ENCODE measurements at regions not wholly inside any gene's neighbourhood (a gene's known extent, or its start where the extent isn't known, plus 50 kb on each side); places are given as distances from the start of the nearest gene placed in this dataset.

GRCh38 chr1:82441402-82441801, 640.7 kb downstream of the ADGRL2 start:
- TF ChIP-seq CTCF (conservative IDR thresholded peaks at IDR 0.05; ENCODE audit: low read depth, low read length), result no peak
- no peak for TF ChIP-seq EZH2 (IDR thresholded peaks at IDR 0.05; ENCODE audit: borderline replicate concordance, low read depth, low read length, poor library complexity, severe bottlenecking)
- CTCF ChIA-PET, result no interaction called here
- H3K36me3 ChIP-seq (ENCODE audit: insufficient read depth, low read length, poor library complexity, severe bottlenecking), result no peaks in the 10 kb centered on the region
- no peaks in the 10 kb centered on the region for H3K27me3 ChIP-seq (replicated peaks; ENCODE audit: insufficient read depth, low read depth, low read length, poor library complexity)
- H3K27ac ChIP-seq (ENCODE audit: low read depth, low read length, poor library complexity, severe bottlenecking), result no peak overlapping the region
- H3K9me3 ChIP-seq (ENCODE audit: low read depth, low read length, poor library complexity, severe bottlenecking), result no peaks in the 10 kb centered on the region
- POLR2A ChIA-PET (ENCODE audit: low non-redundant PET), result no interaction called here
- no peak overlapping the region for H3K4me3 ChIP-seq (ENCODE audit: low read depth, low read length, poor library complexity, severe bottlenecking)
- intact Hi-C loops (cut with micrococcal nuclease; ENCODE audit: unreplicated experiment), result no loop called here
- DNase-seq (ENCODE audit: low spot score), result no peak
- no TSS peak for BruUV-seq (replicated peaks)
- H3K4me1 ChIP-seq (ENCODE audit: insufficient read depth, low read length, poor library complexity, severe bottlenecking), result no peaks in the 10 kb centered on the region

GRCh38 chr1:82423174-82423815, 622.6 kb downstream of the ADGRL2 start:
- intact Hi-C loops (cut with micrococcal nuclease; ENCODE audit: unreplicated experiment), result no loop called here

GRCh38 chr1:82421782-82422181, 621.0 kb downstream of the ADGRL2 start:
- ChIA-PET POLR2A (ENCODE audit: low non-redundant PET) (no interaction called here), CTCF (no interaction called here)
- no peak overlapping the region for H3K27ac ChIP-seq (ENCODE audit: low read depth, low read length, poor library complexity, severe bottlenecking)

More at GRCh38 chr1:82423174-82423815, 622.6 kb downstream of the ADGRL2 start:
- BruUV-seq (replicated peaks), result no TSS peak
- no peaks in the 10 kb centered on the region for H3K36me3 ChIP-seq (ENCODE audit: insufficient read depth, low read length, poor library complexity, severe bottlenecking)
- no peak for TF ChIP-seq CTCF (conservative IDR thresholded peaks at IDR 0.05; ENCODE audit: low read depth, low read length)
- no peak for TF ChIP-seq EZH2 (IDR thresholded peaks at IDR 0.05; ENCODE audit: borderline replicate concordance, low read depth, low read length, poor library complexity, severe bottlenecking)
- H3K4me3 ChIP-seq (ENCODE audit: low read depth, low read length, poor library complexity, severe bottlenecking), result no peak overlapping the region
- no peaks in the 10 kb centered on the region for H3K4me1 ChIP-seq (ENCODE audit: insufficient read depth, low read length, poor library complexity, severe bottlenecking)
- H3K27me3 ChIP-seq (replicated peaks; ENCODE audit: insufficient read depth, low read depth, low read length, poor library complexity), result no peaks in the 10 kb centered on the region
- no peaks in the 10 kb centered on the region for H3K9me3 ChIP-seq (ENCODE audit: low read depth, low read length, poor library complexity, severe bottlenecking)
- DNase-seq (ENCODE audit: low spot score), result no peak
- no peak overlapping the region for H3K27ac ChIP-seq (ENCODE audit: low read depth, low read length, poor library complexity, severe bottlenecking)
- CTCF ChIA-PET, result no interaction called here
- POLR2A ChIA-PET (ENCODE audit: low non-redundant PET), result no interaction called here

More at GRCh38 chr1:82421782-82422181, 621.0 kb downstream of the ADGRL2 start:
- intact Hi-C loops (cut with micrococcal nuclease; ENCODE audit: unreplicated experiment), result no loop called here
- Histone ChIP-seq H3K36me3 (ENCODE audit: insufficient read depth, low read length, poor library complexity, severe bottlenecking) (no peaks in the 10 kb centered on the region), H3K9me3 (ENCODE audit: low read depth, low read length, poor library complexity, severe bottlenecking) (no peaks in the 10 kb centered on the region), H3K4me3 (ENCODE audit: low read depth, low read length, poor library complexity, severe bottlenecking) (no peak overlapping the region), H3K27me3 (replicated peaks; ENCODE audit: insufficient read depth, low read depth, low read length, poor library complexity) (no peaks in the 10 kb centered on the region), H3K4me1 (ENCODE audit: insufficient read depth, low read length, poor library complexity, severe bottlenecking) (no peaks in the 10 kb centered on the region)
- no peak for DNase-seq (ENCODE audit: low spot score)
- TF ChIP-seq EZH2 (IDR thresholded peaks at IDR 0.05; ENCODE audit: borderline replicate concordance, low read depth, low read length, poor library complexity, severe bottlenecking) (no peak), CTCF (conservative IDR thresholded peaks at IDR 0.05; ENCODE audit: low read depth, low read length) (no peak)
- BruUV-seq (replicated peaks), result no TSS peak

Data from A673 (cell line).